ENCODE measurements at regions not wholly inside any gene's neighbourhood (a gene's known extent, or its start where the extent isn't known, plus 50 kb on each side); places are given as distances from the start of the nearest gene placed in this dataset.
"Not testable (repeated sequence)": the region's sequence is repeated elsewhere in the genome, so short reads cannot be mapped to it uniquely, and the experiment has no call there.

- POLR2A ChIA-PET: no interaction called here
- CTCF ChIA-PET: no interaction called here
These were observed 185.6 kb downstream of the INSC start for GRCh38 chr11:15300341-15300740.

- POLR2A ChIA-PET: no interaction called here
- CTCF ChIA-PET: no interaction called here
These were observed 192.9 kb downstream of the INSC start for GRCh38 chr11:15307619-15308024.

- ChIA-PET POLR2A (no interaction called here), CTCF (no interaction called here)
These were observed 194.1 kb downstream of the INSC start for GRCh38 chr11:15308840-15309239.

DNA sequence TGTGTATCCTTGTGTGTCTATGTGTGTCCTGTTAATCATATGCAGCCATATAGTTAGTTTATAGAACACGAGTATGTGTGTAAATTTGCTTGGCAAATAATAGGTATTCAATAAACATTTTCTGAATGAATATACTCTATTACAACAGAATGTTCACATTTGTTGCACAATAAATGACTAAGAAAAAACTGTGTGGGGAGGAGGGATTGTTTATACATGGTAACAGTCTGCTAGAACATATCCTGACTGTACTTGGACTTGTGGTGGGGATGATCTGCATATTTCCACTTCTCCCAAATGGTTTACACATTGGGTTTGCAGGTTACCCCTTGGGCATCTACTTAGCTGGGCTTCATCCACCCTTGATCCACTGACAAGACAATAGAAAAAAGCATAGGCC, 194.6 kb downstream of the INSC start:
- CTCF ChIA-PET: no interaction called here

GRCh38 chr11:15313862-15314261, 199.1 kb downstream of the INSC start:
- CTCF ChIA-PET: no interaction called here

More for the DNA sequence above, 194.6 kb downstream of the INSC start:
- POLR2A ChIA-PET: no interaction called here

GRCh38 chr11:15318814-15319213, 204.1 kb downstream of the INSC start:
- CTCF ChIA-PET: no interaction called here
- POLR2A ChIA-PET: no interaction called here

More at GRCh38 chr11:15313862-15314261, 199.1 kb downstream of the INSC start:
- POLR2A ChIA-PET: no interaction called here

- POLR2A ChIA-PET: no interaction called here
- CTCF ChIA-PET: no interaction called here
These were observed 211.8 kb downstream of the INSC start for GRCh38 chr11:15326520-15326919.

DNA sequence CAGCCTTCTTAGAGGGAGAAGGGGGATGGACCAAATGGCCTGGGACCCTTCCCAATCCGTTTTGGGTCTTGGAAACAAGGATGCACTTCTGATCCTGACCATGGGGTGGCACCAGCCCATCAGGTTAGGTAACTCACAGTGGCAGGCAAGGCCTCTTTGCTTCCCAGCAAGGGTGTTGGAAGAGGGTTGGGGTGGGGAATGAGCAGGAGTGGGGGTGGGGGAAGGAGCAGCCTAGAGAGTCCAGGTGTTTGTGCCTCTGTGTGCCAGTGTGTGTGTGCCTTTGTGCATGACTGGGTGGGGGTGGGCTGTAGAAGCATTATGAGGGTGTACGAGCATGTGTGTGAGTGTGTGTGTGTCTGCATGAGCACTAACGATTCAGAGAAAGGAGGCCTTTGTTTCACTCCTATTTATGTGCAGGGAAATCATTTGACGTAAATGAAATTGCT, 213.1 kb downstream of the INSC start:
- POLR2A ChIA-PET: no interaction called here
- CTCF ChIA-PET: no interaction called here

DNA sequence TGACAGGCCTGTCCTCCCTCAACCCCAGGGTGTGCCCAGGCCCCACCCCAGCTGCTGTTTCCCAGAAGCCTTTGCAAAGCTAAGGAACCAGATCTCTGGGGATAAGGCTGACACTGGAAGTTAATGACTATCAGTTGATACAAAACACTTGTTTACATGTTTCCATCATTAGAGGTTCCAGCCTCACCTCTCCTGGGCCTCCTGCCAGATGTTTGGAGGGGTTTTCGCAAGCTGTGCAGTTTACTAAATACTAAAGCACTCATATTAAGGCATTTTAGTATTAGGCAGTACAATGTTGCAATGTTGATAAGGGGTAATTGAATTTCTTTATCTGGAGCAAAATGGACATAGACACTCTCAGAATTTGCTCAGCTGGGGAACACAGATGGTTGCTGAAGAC, 218.7 kb downstream of the INSC start:
- ChIA-PET CTCF (no interaction called here), POLR2A (no interaction called here)

DNA sequence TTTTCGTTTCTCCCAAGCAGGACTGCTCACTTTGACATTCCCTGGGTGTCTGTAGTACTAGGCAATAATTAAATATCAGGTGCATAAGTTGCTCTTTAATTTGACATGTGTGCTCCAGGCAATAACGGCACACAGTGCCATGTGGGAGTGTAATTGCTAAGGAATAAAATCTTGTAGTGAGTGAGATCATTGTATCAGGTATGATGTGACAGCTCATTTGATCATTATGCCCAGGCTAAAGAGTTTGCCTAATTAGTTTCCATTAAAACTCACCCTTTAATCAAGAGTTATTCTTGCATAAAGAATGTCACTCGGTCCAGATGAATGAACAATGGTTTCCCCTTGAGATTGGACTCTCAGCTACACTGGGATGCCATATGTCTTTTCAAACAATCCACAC, 220.0 kb downstream of the INSC start:
- ChIA-PET POLR2A (no interaction called here), CTCF (no interaction called here)

DNA sequence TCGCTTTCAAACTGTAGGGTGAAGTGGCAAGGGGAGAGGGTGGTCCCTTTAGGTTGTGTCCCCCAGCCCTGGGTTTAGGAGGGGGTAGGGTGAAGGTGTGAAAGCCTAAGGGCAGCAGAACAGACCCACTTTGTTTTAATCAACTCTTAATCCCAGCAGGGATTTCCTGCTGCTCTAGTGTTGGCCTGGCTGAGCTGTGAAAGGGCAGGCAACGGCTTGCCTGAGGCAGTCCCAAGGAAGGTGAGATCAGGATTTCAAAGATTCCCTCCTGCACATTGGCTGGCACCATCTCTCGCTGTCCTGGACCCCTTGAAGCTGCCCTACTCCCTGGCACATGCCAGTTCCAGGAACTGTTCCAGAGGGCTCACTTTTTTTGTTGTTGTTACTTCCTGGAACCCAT, 221.3 kb downstream of the INSC start:
- POLR2A ChIA-PET: no interaction called here
- CTCF ChIA-PET: no interaction called here

DNA sequence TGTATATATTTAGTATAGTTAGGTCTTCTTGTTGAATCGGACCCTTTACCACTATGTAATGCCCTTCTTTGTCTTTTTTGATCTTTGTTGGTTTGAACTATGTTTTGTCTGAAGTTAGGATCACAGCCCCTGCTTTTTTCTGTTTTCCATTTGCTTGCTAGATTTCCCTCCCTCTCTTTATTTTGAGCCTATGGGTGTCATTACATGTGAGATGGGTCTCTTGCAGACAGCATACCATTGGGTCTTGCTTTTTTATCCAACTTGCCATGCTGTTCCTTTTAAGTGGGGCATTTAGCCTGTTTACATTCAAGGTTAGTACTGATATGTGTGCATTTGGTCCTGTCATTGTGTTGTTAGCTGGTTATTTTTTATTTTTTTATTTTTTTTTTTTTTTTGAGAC, 224.6 kb downstream of the INSC start:
- ChIA-PET POLR2A (no interaction called here), CTCF (no interaction called here)

DNA sequence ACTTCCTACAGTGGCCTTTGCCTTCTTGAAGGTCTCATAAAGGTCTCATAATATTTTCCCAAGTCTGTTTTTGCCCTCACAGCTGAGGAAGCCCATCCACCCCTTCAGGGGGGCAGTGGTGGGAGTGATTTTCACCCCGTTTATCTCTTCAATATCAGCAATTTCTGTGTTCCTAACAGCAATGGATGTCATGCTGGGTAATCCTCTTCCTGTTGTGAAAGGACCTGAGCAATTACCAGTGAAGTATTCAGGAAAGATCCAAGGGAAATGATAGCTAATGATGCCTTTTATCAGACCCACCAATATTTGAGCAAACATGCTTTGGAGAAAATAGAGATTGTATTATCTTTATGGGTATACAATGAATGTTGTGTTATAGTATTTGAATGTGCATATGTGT, 226.9 kb downstream of the INSC start:
- ChIA-PET CTCF (no interaction called here), POLR2A (no interaction called here)

- POLR2A ChIA-PET: no interaction called here
- CTCF ChIA-PET: no interaction called here
These were observed 227.4 kb downstream of the INSC start for GRCh38 chr11:15342163-15342562.

- POLR2A ChIA-PET: no interaction called here
- CTCF ChIA-PET: no interaction called here
These were observed 232.2 kb downstream of the INSC start for GRCh38 chr11:15346907-15347306.

DNA sequence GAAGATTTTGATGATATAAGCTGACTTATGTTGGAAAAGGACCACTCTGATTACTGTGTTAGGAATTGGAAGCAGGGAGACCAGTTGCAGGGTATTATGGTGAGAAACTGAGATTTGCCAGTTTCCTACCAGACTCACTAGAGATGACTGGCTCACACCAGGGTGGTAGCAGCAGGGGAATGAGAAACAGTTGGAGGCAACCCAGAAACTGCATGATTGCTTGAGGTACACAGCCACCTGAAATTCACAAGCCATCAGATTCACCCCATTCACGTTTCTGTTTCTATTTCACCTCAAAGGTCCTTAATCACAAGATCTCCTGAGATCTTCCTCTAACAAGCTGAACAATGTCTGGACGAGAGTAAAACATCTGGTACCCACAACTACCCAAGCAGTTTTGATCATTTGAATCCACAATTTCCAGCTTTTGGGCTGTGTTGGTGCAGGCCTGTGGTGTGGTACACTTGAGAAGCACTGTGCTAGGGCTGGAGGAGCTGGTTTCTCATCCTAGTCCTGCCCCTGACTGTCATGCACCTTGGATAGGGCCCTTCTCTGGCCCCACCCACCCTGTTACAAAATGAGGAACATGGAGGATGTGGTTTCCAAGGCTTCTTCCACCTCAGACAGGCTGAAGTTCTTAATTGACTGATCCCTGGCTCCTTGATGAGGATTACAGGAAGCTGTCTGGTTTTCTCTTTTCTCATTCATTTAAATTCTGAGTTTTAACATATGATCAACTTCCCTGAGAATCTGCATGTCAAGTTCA, 233.4 kb downstream of the INSC start:
- ChIA-PET CTCF (no interaction called here), POLR2A (no interaction called here)

DNA sequence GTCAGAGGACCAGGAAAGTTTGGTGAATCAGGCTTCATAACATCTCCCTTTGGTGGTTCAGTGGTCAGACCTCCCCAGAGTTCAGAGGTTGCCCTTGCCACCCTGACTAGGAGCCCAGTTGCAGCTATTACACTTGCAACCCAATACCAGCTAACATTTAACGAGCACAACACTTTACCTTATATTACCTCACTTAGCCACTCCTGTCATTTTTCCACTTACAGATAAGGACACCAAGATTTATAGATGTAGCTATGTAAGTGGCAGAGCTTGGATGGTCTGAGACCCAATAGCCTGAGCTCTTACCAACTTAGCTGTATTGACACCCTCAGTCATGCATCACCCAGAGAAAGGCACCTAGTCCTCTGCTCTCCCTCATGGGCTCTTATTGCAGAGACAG, 234.7 kb downstream of the INSC start:
- POLR2A ChIA-PET: no interaction called here
- CTCF ChIA-PET: no interaction called here

DNA sequence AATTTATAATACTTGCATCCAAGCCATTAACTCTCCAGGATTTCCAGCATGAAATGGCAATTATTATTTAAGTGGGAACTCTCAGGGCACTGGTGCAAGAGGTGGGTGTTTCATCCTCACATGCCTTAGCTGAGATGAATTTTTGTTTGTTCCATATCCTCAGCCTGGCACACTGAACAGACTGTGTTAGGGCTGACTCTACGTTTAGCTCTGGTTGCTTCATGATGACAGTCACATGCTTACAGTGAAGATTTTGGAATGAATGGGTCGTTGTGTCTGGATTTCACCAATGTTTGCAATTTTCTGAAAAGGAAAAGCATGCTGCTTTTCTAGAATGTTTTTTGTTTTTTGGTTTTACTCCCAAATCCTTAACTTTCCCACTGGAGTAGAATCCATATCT, 246.6 kb downstream of the INSC start:
- ChIA-PET POLR2A (no interaction called here), CTCF (no interaction called here)

DNA sequence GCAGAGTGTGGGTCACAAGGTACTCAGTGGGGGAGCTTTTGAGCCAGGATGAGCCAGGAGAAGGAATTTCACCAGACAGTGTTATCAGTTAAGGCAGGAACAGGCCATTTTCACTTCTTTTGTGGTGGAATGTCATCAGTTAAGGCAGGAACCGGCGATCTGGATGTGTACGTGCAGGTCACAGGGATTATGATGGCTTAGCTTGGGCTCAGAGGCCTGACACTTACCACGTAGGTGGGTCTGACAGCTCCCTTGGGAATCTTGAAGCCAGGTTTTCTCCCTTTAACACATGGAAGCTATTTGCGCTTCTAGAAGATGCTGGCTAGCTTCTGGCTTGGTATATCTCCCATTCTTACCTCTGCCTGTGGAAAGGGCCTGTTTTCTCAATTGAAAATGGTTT, 250.6 kb downstream of the INSC start:
- CTCF ChIA-PET, POLR2A ChIA-PET: not testable (repeated sequence)

DNA sequence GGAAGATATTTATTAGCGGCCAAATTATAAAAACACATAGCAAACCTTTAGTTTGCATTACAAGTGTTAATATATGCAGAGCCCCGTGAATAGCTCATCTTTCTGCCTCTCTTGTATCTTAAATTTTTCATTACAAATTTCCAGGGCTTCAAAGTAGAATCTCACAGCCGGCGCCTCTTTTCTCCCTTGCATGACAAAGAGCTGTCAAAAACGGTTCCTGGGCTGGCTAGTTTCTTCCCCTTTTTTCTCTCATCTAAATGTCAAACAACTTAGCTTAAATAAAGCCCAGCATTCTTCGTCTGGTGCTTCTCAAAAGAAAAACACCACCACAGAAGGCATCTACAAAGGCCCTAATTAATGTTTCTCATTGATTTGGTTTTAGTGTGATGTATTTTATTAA, 253.0 kb downstream of the INSC start:
- CTCF ChIA-PET: no interaction called here
- POLR2A ChIA-PET: no interaction called here

- CTCF ChIA-PET: no interaction called here
- POLR2A ChIA-PET: no interaction called here
These were observed 255.9 kb downstream of the INSC start for GRCh38 chr11:15370495-15371147.

DNA sequence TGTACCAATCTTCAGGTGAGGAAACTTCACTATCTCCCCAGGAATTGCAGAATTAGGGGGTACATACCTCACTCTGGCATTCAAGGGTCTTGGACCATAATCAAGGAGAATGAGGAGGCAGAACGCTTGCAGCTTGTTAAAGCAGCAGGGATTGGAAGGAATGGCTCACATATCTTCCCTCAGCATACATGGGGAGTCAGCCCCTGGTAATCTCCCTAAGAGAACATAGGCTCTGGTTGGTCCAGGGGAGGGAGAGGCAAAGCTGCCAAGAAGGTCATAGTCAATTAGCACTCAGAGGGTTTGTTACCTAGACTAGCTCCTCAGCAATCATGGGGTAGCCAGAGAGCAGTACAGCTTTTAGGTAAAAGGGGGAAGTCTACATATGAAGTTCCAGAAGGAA, 256.8 kb downstream of the INSC start:
- CTCF ChIA-PET: no interaction called here
- POLR2A ChIA-PET: no interaction called here

Data from activated CD8-positive, alpha-beta memory T cell treated with anti-CD3 and anti-CD28 coated beads for 36 hours (primary cell).